GM12878 (cell line): ENCODE measurements at regions not wholly inside any gene's neighbourhood (a gene's known extent, or its start where the extent isn't known, plus 50 kb on each side); places are given as distances from the start of the nearest gene placed in this dataset.

Source experiments
- CHD1 ChIP-seq: IDR thresholded peaks from 2 replicates; pipeline ENCODE4 v1.6.1; 2012; ENCODE audit warnings: low read depth, low read length, improper control_type of control experiment
- CHD4 ChIP-seq: fragments of 200-600 bp; sonication (generic); IDR thresholded peaks from 2 replicates; pipeline ENCODE4 v1.6.1; 2016; ENCODE audit warnings: mild to moderate bottlenecking
- CTCF ChIP-seq, 3 experiments: IDR thresholded peaks in 2 of 3; conservative IDR thresholded peaks in 1 of 3; 2 replicates each; pipeline ENCODE4 v1.5.1; 2011; ENCODE audit warnings: low read depth in 3 of 3, low read length in 3 of 3, mild to moderate bottlenecking in 3 of 3, control low read depth in 2 of 3, moderate library complexity in 2 of 3, inconsistent platforms in 1 of 3, mixed read lengths in 1 of 3; ENCODE audit not compliant: control insufficient read depth in 2 of 3, insufficient read depth in 1 of 3; ENCODE audit errors: extremely low read depth in 1 of 3
- ESRRA ChIP-seq: IDR thresholded peaks from 2 replicates; pipeline ENCODE4 v1.6.1; 2012; ENCODE audit warnings: mild to moderate bottlenecking, low read length, improper control_type of control experiment
- HDAC6 ChIP-seq: fragments of 200-600 bp; sonication (generic); IDR thresholded peaks from one replicate; pipeline ENCODE4 v1.8.0; 2017; ENCODE audit warnings: antibody characterized with exemption; ENCODE audit not compliant: unreplicated experiment
- HDGF ChIP-seq: fragments of 450-650 bp; IDR thresholded peaks from 2 replicates; pipeline ENCODE4 v1.6.1; 2016; ENCODE audit warnings: antibody characterized with exemption
- KDM1A ChIP-seq: fragments of 200-600 bp; sonication (generic); IDR thresholded peaks from 2 replicates; pipeline ENCODE4 v1.6.1; 2016; ENCODE audit warnings: borderline replicate concordance
- MTA3 ChIP-seq: IDR thresholded peaks from 2 replicates; pipeline ENCODE4 v1.6.1; 2012; ENCODE audit warnings: low read length, inconsistent platforms, borderline replicate concordance
- MXI1 ChIP-seq: fragments of 150-350 bp; IDR thresholded peaks from 2 replicates; pipeline ENCODE4 v1.6.1; 2011; ENCODE audit warnings: low read depth, mild to moderate bottlenecking, inconsistent platforms, low read length, improper control_type of control experiment
- NFYB ChIP-seq: IDR thresholded peaks from 2 replicates; pipeline ENCODE4 v1.6.1; 2011; ENCODE audit warnings: low read depth, mild to moderate bottlenecking, low read length, improper control_type of control experiment, moderate library complexity; ENCODE audit not compliant: insufficient read depth
- POLR2A ChIP-seq: IDR thresholded peaks from 2 replicates; pipeline ENCODE4 v1.6.1; 2011; ENCODE audit warnings: low read depth, mild to moderate bottlenecking, low read length
- POLR2AphosphoS5 ChIP-seq: IDR thresholded peaks from 2 replicates; pipeline ENCODE4 v1.6.1; 2011; ENCODE audit warnings: mild to moderate bottlenecking, low read length, inconsistent platforms
- TCF12 ChIP-seq: IDR thresholded peaks from 2 replicates; pipeline ENCODE4 v1.6.1; 2011; ENCODE audit warnings: low read depth, mild to moderate bottlenecking, low read length
- YY1 ChIP-seq: IDR thresholded peaks from 2 replicates; pipeline ENCODE4 v1.6.1; 2011; ENCODE audit warnings: low read depth, mild to moderate bottlenecking, low read length

- no peak for TF ChIP-seq CHD4
- no peak for TF ChIP-seq HDAC6
- TF ChIP-seq KDM1A, result no peak
- TF ChIP-seq CHD1, result no peak
- TF ChIP-seq POLR2A, result no peak
- no peak for TF ChIP-seq YY1
- no peak for TF ChIP-seq CTCF (IDR thresholded peaks at IDR 0.05 in 2 of 3, conservative IDR thresholded peaks at IDR 0.05 in 1 of 3; ENCODE audit: control insufficient read depth in 2 of 3, extremely low read depth in 1 of 3, insufficient read depth in 1 of 3, low read depth in 3 of 3, low read length in 3 of 3)
- TF ChIP-seq POLR2AphosphoS5, result no peak
- TF ChIP-seq TCF12, result no peak
- no peak for TF ChIP-seq HDGF
- TF ChIP-seq NFYB, result no peak
- TF ChIP-seq ESRRA, result no peak
- TF ChIP-seq MXI1, result no peak
- no peak for TF ChIP-seq MTA3
These were observed 55.2 kb upstream of the CITED2 start for GRCh38 chr6:139429580-139430145.
